Keratinocyte (primary cell): ENCODE measurements at regions not wholly inside any gene's neighbourhood (a gene's known extent, or its start where the extent isn't known, plus 50 kb on each side); places are given as distances from the start of the nearest gene placed in this dataset.

Experiments
- DNase-seq: peaks from one replicate; pipeline ENCODE4 v3.0.0-alpha.2; 2011; ENCODE audit warnings: low read depth, missing footprints, low spot score
- FAIRE-seq: peaks from 2 replicates; lab custom pipeline; 2011; peaks lifted over from hg19 to GRCh38; lab: Jason Lieb, UNC
- H2AFZ ChIP-seq: 2 replicates; pipeline ENCODE4 v1.6.0; 2012; ENCODE audit warnings: low read length, control low read depth, inconsistent platforms; ENCODE audit not compliant: control insufficient read depth
- H3K27ac ChIP-seq: 2 replicates; pipeline ENCODE4 v1.5.1; 2011; ENCODE audit warnings: low read length; ENCODE audit not compliant: control insufficient read depth, insufficient read depth
- H3K27me3 ChIP-seq: 3 replicates; pipeline ENCODE4 v1.6.0; 2011; ENCODE audit warnings: low read length; ENCODE audit not compliant: control insufficient read depth, insufficient read depth; ENCODE audit errors: extremely low read depth
- H3K36me3 ChIP-seq, 2 experiments: 2 replicates in 1 of 2; 3 replicates in 1 of 2; pipeline ENCODE4 v1.5.1; 2011; ENCODE audit warnings: low read length in 2 of 2, mild to moderate bottlenecking in 1 of 2; ENCODE audit not compliant: control insufficient read depth in 2 of 2, insufficient read depth in 2 of 2; ENCODE audit errors: extremely low read depth in 1 of 2
- H3K4me1 ChIP-seq: 3 replicates; pipeline ENCODE4 v1.5.1; 2011; ENCODE audit warnings: low read length; ENCODE audit not compliant: control insufficient read depth, insufficient read depth; ENCODE audit errors: extremely low read depth
- H3K4me2 ChIP-seq: 3 replicates; pipeline ENCODE4 v1.6.0; 2011; ENCODE audit warnings: low read depth, low read length; ENCODE audit not compliant: control insufficient read depth, insufficient read depth; ENCODE audit errors: extremely low read depth
- H3K4me3 ChIP-seq, 3 experiments: fragments of 200-600 bp in 1 of 3; sonication (generic) in 1 of 3; 2 replicates in 2 of 3; 3 replicates in 1 of 3; pipeline ENCODE4 v1.5.1; 2011 to 2016; ENCODE audit warnings: low read length in 3 of 3, mild to moderate bottlenecking in 3 of 3, control low read depth in 2 of 3, inconsistent platforms in 1 of 3, low read depth in 1 of 3, mixed read lengths in 1 of 3, mixed run types in 1 of 3, moderate library complexity in 1 of 3; ENCODE audit not compliant: control insufficient read depth in 2 of 3, insufficient read depth in 2 of 3; ENCODE audit errors: extremely low read depth in 1 of 3
- H3K79me2 ChIP-seq: 2 replicates; pipeline ENCODE4 v1.6.0; 2012; ENCODE audit warnings: low read length; ENCODE audit not compliant: control insufficient read depth, insufficient read depth
- H3K9ac ChIP-seq: 3 replicates; pipeline ENCODE4 v1.6.0; 2011; ENCODE audit warnings: low read length; ENCODE audit not compliant: control insufficient read depth, insufficient read depth; ENCODE audit errors: extremely low read depth
- H3K9me1 ChIP-seq: 3 replicates; pipeline ENCODE4 v1.6.0; 2011; ENCODE audit warnings: low read length; ENCODE audit not compliant: control insufficient read depth, insufficient read depth; ENCODE audit errors: extremely low read depth
- H3K9me3 ChIP-seq: 2 replicates; pipeline ENCODE4 v1.5.1; 2012; ENCODE audit warnings: low read depth, low read length; ENCODE audit not compliant: control insufficient read depth
- H4K20me1 ChIP-seq: 3 replicates; pipeline ENCODE4 v1.6.0; 2011; ENCODE audit warnings: low read length; ENCODE audit not compliant: control insufficient read depth, insufficient read depth; ENCODE audit errors: extremely low read depth
- CTCF ChIP-seq, 3 experiments: IDR thresholded peaks in 1 of 3; conservative IDR thresholded peaks in 1 of 3; optimal IDR thresholded peaks in 1 of 3; 2 replicates in 2 of 3; 3 replicates in 1 of 3; pipeline versions ENCODE3 to v1.5.1; 2011; ENCODE audit warnings: low read length in 3 of 3, mild to moderate bottlenecking in 3 of 3, moderate library complexity in 2 of 3, control low read depth in 1 of 3, inconsistent platforms in 1 of 3; ENCODE audit not compliant: insufficient read depth in 2 of 3; ENCODE audit errors: extremely low read depth in 1 of 3
- EZH2 ChIP-seq: IDR thresholded peaks from one replicate; pipeline ENCODE4 v1.6.1; 2012; ENCODE audit warnings: inconsistent platforms, mild to moderate bottlenecking, low read length, moderate library complexity
- dilution Hi-C: fragments of 300-500 bp; cut with MboI; formaldehyde crosslinking; loops from one replicate; pipeline ENCODE4 v1.7.0; 2020; ENCODE audit warnings: low sequenced_read_pairs; ENCODE audit not compliant: extremely low pct_ligation_motif_present

- no peak for FAIRE-seq
- dilution Hi-C loops = no loop called here
Measured at GRCh38 chr20:60728705-60729104, 523.4 kb upstream of the CDH4 start.

GRCh38 chr20:60729135-60729900 lies 522.7 kb upstream of the CDH4 start:
- no peak for DNase-seq
- no peak overlapping the region for H3K4me3 ChIP-seq
- dilution Hi-C loops = no loop called here
- no peaks in the 10 kb centered on the region for H3K36me3 ChIP-seq
- FAIRE-seq = no peak
- H2AFZ ChIP-seq = no peak overlapping the region
- no peaks in the 10 kb centered on the region for H3K79me2 ChIP-seq
- no peaks in the 10 kb centered on the region for H3K4me1 ChIP-seq
- TF ChIP-seq CTCF (optimal IDR thresholded peaks at IDR 0.05 in 1 of 3, IDR thresholded peaks at IDR 0.05 in 1 of 3, conservative IDR thresholded peaks at IDR 0.05 in 1 of 3; ENCODE audit: extremely low read depth in 1 of 3, insufficient read depth in 2 of 3, low read length in 3 of 3) = no peak
- no peak for TF ChIP-seq EZH2
- H3K27ac ChIP-seq = no peak overlapping the region
- H3K27me3 ChIP-seq = no peaks in the 10 kb centered on the region
- no peaks in the 10 kb centered on the region for H3K9me3 ChIP-seq
- no peaks in the 10 kb centered on the region for H4K20me1 ChIP-seq
- H3K9ac ChIP-seq = no peak overlapping the region
- H3K9me1 ChIP-seq = no peaks in the 10 kb centered on the region
- H3K4me2 ChIP-seq = no peak overlapping the region

More at GRCh38 chr20:60728705-60729104, 523.4 kb upstream of the CDH4 start:
- H3K4me3 ChIP-seq = no peak overlapping the region
- DNase-seq = no peak
- H3K9me3 ChIP-seq = no peaks in the 10 kb centered on the region
- H3K9me1 ChIP-seq = no peaks in the 10 kb centered on the region
- TF ChIP-seq CTCF (optimal IDR thresholded peaks at IDR 0.05 in 1 of 3, IDR thresholded peaks at IDR 0.05 in 1 of 3, conservative IDR thresholded peaks at IDR 0.05 in 1 of 3; ENCODE audit: extremely low read depth in 1 of 3, insufficient read depth in 2 of 3, low read length in 3 of 3) = no peak
- TF ChIP-seq EZH2 = no peak
- no peaks in the 10 kb centered on the region for H3K36me3 ChIP-seq
- no peak overlapping the region for H2AFZ ChIP-seq
- H3K27me3 ChIP-seq = no peaks in the 10 kb centered on the region
- no peaks in the 10 kb centered on the region for H4K20me1 ChIP-seq
- no peak overlapping the region for H3K4me2 ChIP-seq
- H3K27ac ChIP-seq = no peak overlapping the region
- no peaks in the 10 kb centered on the region for H3K79me2 ChIP-seq
- no peak overlapping the region for H3K9ac ChIP-seq
- no peaks in the 10 kb centered on the region for H3K4me1 ChIP-seq
